C4-2B (cell line): ENCODE measurements at regions not wholly inside any gene's neighbourhood (a gene's known extent, or its start where the extent isn't known, plus 50 kb on each side); places are given as distances from the start of the nearest gene placed in this dataset.

Source experiments
- CTCF ChIP-seq: fragments of 450-650 bp; conservative IDR thresholded peaks from 2 replicates; pipeline ENCODE4 v1.5.1; 2017; ENCODE audit warnings: mild to moderate bottlenecking
- ZFX ChIP-seq: fragments of 450-650 bp; IDR thresholded peaks from 2 replicates; pipeline ENCODE4 v1.6.1; 2017

GRCh38 chr2:45127321-45127720 is 118.1 kb upstream of the SIX2 start:
- TF ChIP-seq CTCF (no peak), ZFX (no peak)
